RWPE2 (cell line): ENCODE measurements at regions not wholly inside any gene's neighbourhood (a gene's known extent, or its start where the extent isn't known, plus 50 kb on each side); places are given as distances from the start of the nearest gene placed in this dataset.

Experiments
- ATAC-seq: fragments of 200-7000 bp; cut with Tn5 transposase; 3 replicates; pipeline ENCODE4 v1.9.1; 2021; ENCODE audit warnings: low read depth
- DNase-seq: peaks from one replicate; pipeline ENCODE4 v3.0.0-alpha.2; 2020; ENCODE audit warnings: low spot score
- H3K27ac ChIP-seq: fragments of 450-650 bp; 2 replicates; pipeline ENCODE4 v1.5.1; 2017; ENCODE audit warnings: mild to moderate bottlenecking; ENCODE audit not compliant: poor library complexity, severe bottlenecking
- H3K27me3 ChIP-seq: fragments of 250-450 bp; sonication (Bioruptor Pico); 2 replicates; pipeline ENCODE4 v1.5.1; 2021; ENCODE audit warnings: mild to moderate bottlenecking, moderate library complexity; ENCODE audit not compliant: insufficient read depth, poor library complexity, severe bottlenecking
- H3K36me3 ChIP-seq: fragments of 250-450 bp; sonication (Bioruptor Pico); 2 replicates; pipeline ENCODE4 v1.5.1; 2020; ENCODE audit warnings: low read depth, mild to moderate bottlenecking, moderate library complexity
- H3K4me1 ChIP-seq: fragments of 250-450 bp; sonication (Bioruptor Pico); 2 replicates; pipeline ENCODE4 v1.5.1; 2021; ENCODE audit warnings: mild to moderate bottlenecking, moderate library complexity; ENCODE audit not compliant: insufficient read depth, poor library complexity, severe bottlenecking
- H3K4me3 ChIP-seq: fragments of 250-450 bp; sonication (Bioruptor Pico); 2 replicates; pipeline ENCODE4 v1.5.1; 2021; ENCODE audit warnings: mild to moderate bottlenecking, moderate library complexity; ENCODE audit not compliant: severe bottlenecking
- H3K9me3 ChIP-seq: fragments of 250-450 bp; sonication (Bioruptor Pico); 2 replicates; pipeline ENCODE4 v1.5.1; 2021; ENCODE audit warnings: mild to moderate bottlenecking, moderate library complexity; ENCODE audit not compliant: severe bottlenecking
- TF ChIP-seq, protein P1 (sequence below): fragments of 450-650 bp; IDR thresholded peaks from one replicate; pipeline ENCODE4 v1.5.1; 2017; ENCODE audit warnings: mild to moderate bottlenecking, moderate library complexity; ENCODE audit not compliant: poor library complexity, severe bottlenecking

DNA sequence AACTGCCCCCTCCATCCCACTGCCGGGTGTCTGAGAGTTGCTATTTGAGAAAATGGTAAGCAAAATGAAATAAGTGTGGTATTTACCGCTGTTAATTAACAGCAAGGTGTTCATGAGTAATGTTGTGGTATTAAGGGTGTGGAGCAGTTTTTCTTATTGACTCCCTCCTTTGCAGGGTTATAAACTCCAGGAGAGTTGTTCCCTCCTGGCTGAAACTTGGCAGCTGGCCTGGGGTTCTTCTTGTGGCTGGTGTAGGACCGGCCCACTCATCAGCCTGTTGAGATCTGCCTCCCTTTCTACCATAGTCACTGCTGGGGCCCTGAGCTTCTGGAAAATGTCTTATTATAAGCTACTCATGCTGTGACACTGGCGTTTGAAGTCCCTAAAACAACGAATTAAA lies 128.6 kb downstream of the SOX9 start:
- DNase-seq: no peak
- Histone ChIP-seq H3K9me3 (no peaks in the 10 kb centered on the region), H3K27ac (no peak overlapping the region), H3K27me3 (no peaks in the 10 kb centered on the region), H3K4me3 (no peak overlapping the region), H3K4me1 (peaks cover 12% of the 10 kb centered on the region), H3K36me3 (no peaks in the 10 kb centered on the region)
- ATAC-seq: no peak
- TF ChIP-seq, protein P1, sequence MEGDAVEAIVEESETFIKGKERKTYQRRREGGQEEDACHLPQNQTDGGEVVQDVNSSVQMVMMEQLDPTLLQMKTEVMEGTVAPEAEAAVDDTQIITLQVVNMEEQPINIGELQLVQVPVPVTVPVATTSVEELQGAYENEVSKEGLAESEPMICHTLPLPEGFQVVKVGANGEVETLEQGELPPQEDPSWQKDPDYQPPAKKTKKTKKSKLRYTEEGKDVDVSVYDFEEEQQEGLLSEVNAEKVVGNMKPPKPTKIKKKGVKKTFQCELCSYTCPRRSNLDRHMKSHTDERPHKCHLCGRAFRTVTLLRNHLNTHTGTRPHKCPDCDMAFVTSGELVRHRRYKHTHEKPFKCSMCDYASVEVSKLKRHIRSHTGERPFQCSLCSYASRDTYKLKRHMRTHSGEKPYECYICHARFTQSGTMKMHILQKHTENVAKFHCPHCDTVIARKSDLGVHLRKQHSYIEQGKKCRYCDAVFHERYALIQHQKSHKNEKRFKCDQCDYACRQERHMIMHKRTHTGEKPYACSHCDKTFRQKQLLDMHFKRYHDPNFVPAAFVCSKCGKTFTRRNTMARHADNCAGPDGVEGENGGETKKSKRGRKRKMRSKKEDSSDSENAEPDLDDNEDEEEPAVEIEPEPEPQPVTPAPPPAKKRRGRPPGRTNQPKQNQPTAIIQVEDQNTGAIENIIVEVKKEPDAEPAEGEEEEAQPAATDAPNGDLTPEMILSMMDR: no peak

DNA sequence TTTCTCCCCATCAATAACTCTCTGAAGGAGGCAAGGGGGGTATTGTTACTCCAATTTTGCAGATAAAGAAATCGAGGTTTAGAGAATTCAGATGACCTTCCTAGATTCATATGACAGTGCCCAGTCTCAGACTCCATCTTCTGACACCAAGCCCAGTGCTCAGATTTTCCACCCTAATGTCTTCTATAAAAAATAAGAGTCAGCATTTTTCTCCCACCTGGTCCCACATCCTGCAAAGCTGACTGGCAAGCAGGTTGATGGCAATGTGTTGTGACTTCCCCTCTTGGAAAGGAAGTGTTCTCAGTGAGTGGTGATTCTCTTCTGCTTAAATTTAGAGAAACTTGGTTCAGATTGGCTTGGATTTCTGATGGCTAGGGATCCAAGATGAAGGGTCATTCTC lies 129.4 kb downstream of the SOX9 start:
- H3K4me3 ChIP-seq: no peak overlapping the region
- no peaks in the 10 kb centered on the region for H3K9me3 ChIP-seq
- H3K27ac ChIP-seq: no peak overlapping the region
- H3K36me3 ChIP-seq: no peaks in the 10 kb centered on the region
- no peaks in the 10 kb centered on the region for H3K27me3 ChIP-seq
- ATAC-seq (no peak), DNase-seq (no peak)
- TF ChIP-seq, protein P1: no peak
- H3K4me1 ChIP-seq: peaks cover 6% of the 10 kb centered on the region

DNA sequence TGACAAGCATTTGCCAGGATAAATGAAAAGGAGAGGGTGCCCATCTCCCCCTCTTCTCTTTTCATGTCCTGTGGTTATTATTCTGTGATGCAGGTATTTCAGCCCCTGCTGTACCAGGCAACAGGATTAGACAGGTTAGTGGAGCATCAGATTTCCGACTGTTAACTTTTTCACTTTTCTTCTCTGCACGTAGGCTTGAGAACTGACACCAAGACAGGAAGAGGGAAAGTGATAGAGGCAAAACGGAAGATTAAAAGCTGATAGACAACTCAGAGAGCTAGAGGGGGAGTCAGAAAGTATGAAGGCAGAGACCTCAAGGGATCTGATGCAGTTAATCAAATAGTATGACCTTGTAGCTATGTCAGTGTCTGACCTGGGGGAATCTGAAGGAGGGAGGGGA lies 132.8 kb downstream of the SOX9 start:
- no peak overlapping the region for H3K4me3 ChIP-seq
- no peaks in the 10 kb centered on the region for H3K9me3 ChIP-seq
- no peaks in the 10 kb centered on the region for H3K36me3 ChIP-seq
- H3K4me1 ChIP-seq: no peaks in the 10 kb centered on the region
- no peak overlapping the region for H3K27ac ChIP-seq
- no peaks in the 10 kb centered on the region for H3K27me3 ChIP-seq
- no peak for ATAC-seq
- no peak for DNase-seq
- TF ChIP-seq, protein P1: no peak

DNA sequence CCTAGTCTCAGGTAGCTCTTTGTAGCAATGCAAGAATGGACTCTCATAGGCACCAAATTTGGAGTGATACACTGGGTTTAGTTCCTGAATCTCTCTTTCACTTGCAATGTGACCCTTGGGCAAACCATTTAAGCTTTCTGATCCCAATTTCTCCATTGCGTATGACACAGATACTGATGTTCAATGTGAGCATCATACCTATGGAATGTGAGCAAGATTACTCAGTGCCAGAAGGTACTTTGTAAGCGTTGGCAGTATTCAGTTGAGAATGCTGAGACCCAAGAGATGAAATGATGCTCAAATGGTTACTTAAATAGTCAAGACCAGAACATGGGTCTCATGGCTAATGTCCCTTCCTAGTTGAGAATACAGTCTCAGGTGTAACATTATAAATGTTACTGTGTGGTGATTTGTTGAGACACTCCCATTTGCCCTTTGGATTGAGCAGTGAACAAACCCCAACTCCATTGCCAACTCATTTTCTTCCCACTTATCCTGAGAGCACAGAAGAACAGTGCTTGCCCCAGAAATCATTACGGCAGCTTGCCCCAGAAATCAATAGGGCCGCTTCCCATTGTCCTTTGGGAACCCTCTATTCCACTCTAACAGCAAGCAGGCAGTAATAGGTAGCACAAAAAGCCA lies 134.1 kb downstream of the SOX9 start:
- no peak for DNase-seq
- H3K27ac ChIP-seq: no peak overlapping the region
- H3K36me3 ChIP-seq: no peaks in the 10 kb centered on the region
- no peaks in the 10 kb centered on the region for H3K27me3 ChIP-seq
- ATAC-seq: peak; percentile 86
- no peaks in the 10 kb centered on the region for H3K4me1 ChIP-seq
- no peaks in the 10 kb centered on the region for H3K9me3 ChIP-seq
- TF ChIP-seq, protein P1: no peak
- no peak overlapping the region for H3K4me3 ChIP-seq

DNA sequence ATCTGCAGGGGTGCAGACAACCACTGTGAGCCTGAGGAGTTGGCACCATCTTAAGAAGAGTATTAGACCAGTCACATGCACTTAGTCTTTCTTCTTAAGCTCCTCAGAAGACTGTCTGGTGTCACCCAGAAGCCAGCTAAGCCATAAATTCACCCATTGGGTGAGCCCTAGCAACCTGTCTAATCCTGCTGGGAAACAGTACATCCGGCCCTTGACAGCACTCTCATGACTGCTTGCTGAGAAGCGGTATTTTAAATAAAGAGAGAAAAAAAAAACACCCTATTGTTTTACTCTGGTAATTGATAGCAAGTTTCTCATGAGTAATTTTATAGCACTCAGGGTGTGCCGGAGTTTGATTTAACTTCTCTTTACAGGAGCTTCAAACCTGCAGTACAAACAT lies 134.7 kb downstream of the SOX9 start:
- DNase-seq (no peak), ATAC-seq (no peak)
- Histone ChIP-seq H3K27ac (no peak overlapping the region), H3K9me3 (no peaks in the 10 kb centered on the region), H3K4me3 (no peak overlapping the region), H3K36me3 (no peaks in the 10 kb centered on the region), H3K27me3 (no peaks in the 10 kb centered on the region), H3K4me1 (no peaks in the 10 kb centered on the region)
- TF ChIP-seq, protein P1: no peak
